CD4-positive, alpha-beta T cell (primary cell): ENCODE measurements at regions not wholly inside any gene's neighbourhood (a gene's known extent, or its start where the extent isn't known, plus 50 kb on each side); places are given as distances from the start of the nearest gene placed in this dataset.

ENCODE experiments used
- ATAC-seq: fragments of 200-7000 bp; cut with Tn5 transposase; one replicate; pipeline ENCODE4 v1.10.0; 2022; ENCODE audit warnings: mild to moderate bottlenecking; ENCODE audit not compliant: poor library complexity
- CTCF ChIA-PET: fragments of 350-600 bp; sonication (Branson Sonifier 250); formaldehyde crosslinking; loops from one replicate; lab custom pipeline; 2021; ENCODE audit warnings: antibody characterized with exemption, inconsistent platforms; lab: Charles Lee
- POLR2A ChIA-PET: fragments of 350-600 bp; sonication (Branson Sonifier 250); formaldehyde crosslinking; loops from one replicate; lab custom pipeline; 2021; ENCODE audit warnings: antibody characterized with exemption, inconsistent platforms; lab: Charles Lee
- DNase-seq, 14 experiments: peaks; one replicate each; pipeline ENCODE4 v3.0.0-alpha.2; 2013 to 2020; ENCODE audit warnings: mixed read lengths in 2 of 14
- H3K27ac ChIP-seq, 2 donors: one replicate each; pipeline versions ENCODE4 v1.5.1 to v1.7.0; 2013; ENCODE audit warnings: low read length in 2 of 2, low read depth in 1 of 2, mild to moderate bottlenecking in 1 of 2
- H3K27me3 ChIP-seq, 2 experiments: 1 replicate in 1 of 2; 2 replicates in 1 of 2; pipeline versions ENCODE4 v1.6.1 to v1.7.0; 2013; ENCODE audit warnings: low read length in 2 of 2, control low read depth in 1 of 2, mild to moderate bottlenecking in 1 of 2, moderate library complexity in 1 of 2; ENCODE audit not compliant: insufficient read depth in 2 of 2, control insufficient read depth in 1 of 2
- H3K36me3 ChIP-seq: one replicate; pipeline ENCODE4 v1.6.1; 2013; ENCODE audit warnings: low read length, control low read depth; ENCODE audit not compliant: insufficient read depth
- H3K4me1 ChIP-seq: one replicate; pipeline ENCODE4 v1.6.1; 2013; ENCODE audit warnings: low read length, control low read depth; ENCODE audit not compliant: insufficient read depth
- H3K4me3 ChIP-seq: one replicate; pipeline ENCODE4 v1.5.1; 2013; ENCODE audit warnings: mild to moderate bottlenecking, low read length, moderate library complexity
- H3K9me3 ChIP-seq, 2 experiments: 1 replicate in 1 of 2; 2 replicates in 1 of 2; pipeline versions ENCODE4 v1.6.1 to v1.7.0; 2013; ENCODE audit warnings: low read length in 2 of 2, mild to moderate bottlenecking in 2 of 2, control low read depth in 1 of 2, moderate library complexity in 1 of 2; ENCODE audit not compliant: control insufficient read depth in 1 of 2, insufficient read depth in 1 of 2
- H3K27ac Mint-ChIP-seq: one replicate; pipeline ENCODE4 v1.8.0; 2020; ENCODE audit warnings: mixed read lengths
- H3K27me3 Mint-ChIP-seq: one replicate; pipeline ENCODE4 v1.8.0; 2021; ENCODE audit warnings: mixed read lengths
- H3K36me3 Mint-ChIP-seq: one replicate; pipeline ENCODE4 v1.8.0; 2021; ENCODE audit warnings: low read depth, mixed read lengths
- H3K4me1 Mint-ChIP-seq: one replicate; pipeline ENCODE4 v1.8.0; 2021; ENCODE audit warnings: low read depth, mixed read lengths
- H3K4me3 Mint-ChIP-seq: one replicate; pipeline ENCODE4 v1.8.0; 2020; ENCODE audit warnings: mild to moderate bottlenecking, mixed read lengths
- H3K9me3 Mint-ChIP-seq: one replicate; pipeline ENCODE4 v1.8.0; 2020; ENCODE audit warnings: mixed read lengths
- CTCF ChIP-seq: fragments of 200-600 bp; IDR thresholded peaks from one replicate; pipeline ENCODE4 v1.8.0; 2022; ENCODE audit warnings: antibody characterized with exemption, mild to moderate bottlenecking
- intact Hi-C, 2 experiments: fragments of 100-400 bp; cut with DNase I in 1 of 2; cut with micrococcal nuclease in 1 of 2; formaldehyde crosslinking; loops; one replicate each; pipeline versions ENCODE4 v1.15.1 to v1.9.0; 2023 to 2025; cut with DNase I, micrococcal nuclease

- no peak for TF ChIP-seq CTCF
- Histone ChIP-seq H3K27ac (no peak overlapping the region), H3K27me3 (no peaks in the 10 kb centered on the region), H3K4me1 (peaks cover 8% of the 10 kb centered on the region), H3K9me3 (peaks cover 0 to 14% of the 10 kb centered on the region in 2 experiments), H3K4me3 (no peak overlapping the region), H3K36me3 (no peaks in the 10 kb centered on the region)
- Mint-ChIP-seq H3K4me3 (no peak overlapping the region), H3K27ac (no peak overlapping the region), H3K9me3 (peaks cover 4% of the 10 kb centered on the region), H3K27me3 (no peaks in the 10 kb centered on the region), H3K4me1 (peaks cover 10% of the 10 kb centered on the region), H3K36me3 (no peaks in the 10 kb centered on the region)
- ATAC-seq (no peak), DNase-seq (no peak)
- intact Hi-C loops: no loop called here
- CTCF ChIA-PET: no interaction called here
- POLR2A ChIA-PET: no interaction called here
These were observed 69.0 kb upstream of the HPF1 start for GRCh38 chr4:169826634-169827187.

GRCh38 chr4:169823685-169824084, 65.9 kb upstream of the HPF1 start:
- no peak overlapping the region for H3K4me3 Mint-ChIP-seq
- Histone ChIP-seq H3K9me3 (peaks cover 0 to 14% of the 10 kb centered on the region in 2 experiments), H3K4me1 (peaks cover 8% of the 10 kb centered on the region), H3K27me3 (no peaks in the 10 kb centered on the region), H3K4me3 (no peak overlapping the region), H3K36me3 (no peaks in the 10 kb centered on the region), H3K27ac (no peak overlapping the region)
- peaks cover 4% of the 10 kb centered on the region for H3K9me3 Mint-ChIP-seq
- POLR2A ChIA-PET: no interaction called here
- H3K27me3 Mint-ChIP-seq: no peaks in the 10 kb centered on the region
- no peak overlapping the region for H3K27ac Mint-ChIP-seq
- CTCF ChIA-PET: interaction anchor here (1.3 kb wide), 1 partner anchor 10 kb away, joined by 5 read pairs; no protein-coding TSS in a partner anchor
- H3K4me1 Mint-ChIP-seq: peaks cover 10% of the 10 kb centered on the region
- no peaks in the 10 kb centered on the region for H3K36me3 Mint-ChIP-seq
- DNase-seq (peak in 5 of 14 experiments; percentile 1 to 48 (median 16)), ATAC-seq (peak; percentile 17)
- intact Hi-C loops: no loop called here
- TF ChIP-seq CTCF: no peak

- POLR2A ChIA-PET: no interaction called here
- peaks cover 18% of the 10 kb centered on the region for H3K4me1 Mint-ChIP-seq
- no peak overlapping the region for H3K27ac Mint-ChIP-seq
- no peaks in the 10 kb centered on the region for H3K36me3 ChIP-seq
- CTCF ChIA-PET: no interaction called here
- no peak overlapping the region for H3K27ac ChIP-seq
- peaks cover 8% of the 10 kb centered on the region for H3K4me1 ChIP-seq
- TF ChIP-seq CTCF: no peak
- peaks cover 0 to under 1% of the 10 kb centered on the region in 2 experiments for H3K27me3 ChIP-seq
- no peaks in the 10 kb centered on the region for H3K27me3 Mint-ChIP-seq
- no peak for DNase-seq
- peaks cover 4% of the 10 kb centered on the region for H3K9me3 Mint-ChIP-seq
- intact Hi-C loops: no loop called here
- ATAC-seq: no peak
- H3K9me3 ChIP-seq: peaks cover 0 to 9% of the 10 kb centered on the region in 2 experiments
- H3K4me3 Mint-ChIP-seq: no peak overlapping the region
- H3K4me3 ChIP-seq: no peak overlapping the region
- H3K36me3 Mint-ChIP-seq: no peaks in the 10 kb centered on the region
These were observed 63.7 kb upstream of the HPF1 start for GRCh38 chr4:169821402-169821801.
